GM19395 (cell line): ENCODE measurements at regions not wholly inside any gene's neighbourhood (a gene's known extent, or its start where the extent isn't known, plus 50 kb on each side); places are given as distances from the start of the nearest gene placed in this dataset.

Experiments used
- ATAC-seq: cut with Tn5 transposase; IDR thresholded peaks from one replicate; pipeline ENCODE4 v1.9.1; 2021; ENCODE audit warnings: mild to moderate bottlenecking, moderate library complexity; ENCODE audit not compliant: unreplicated experiment

- no peak for ATAC-seq
Measured at GRCh38 chr20:24761220-24762065, 187.6 kb upstream of the CST7 start.

DNA sequence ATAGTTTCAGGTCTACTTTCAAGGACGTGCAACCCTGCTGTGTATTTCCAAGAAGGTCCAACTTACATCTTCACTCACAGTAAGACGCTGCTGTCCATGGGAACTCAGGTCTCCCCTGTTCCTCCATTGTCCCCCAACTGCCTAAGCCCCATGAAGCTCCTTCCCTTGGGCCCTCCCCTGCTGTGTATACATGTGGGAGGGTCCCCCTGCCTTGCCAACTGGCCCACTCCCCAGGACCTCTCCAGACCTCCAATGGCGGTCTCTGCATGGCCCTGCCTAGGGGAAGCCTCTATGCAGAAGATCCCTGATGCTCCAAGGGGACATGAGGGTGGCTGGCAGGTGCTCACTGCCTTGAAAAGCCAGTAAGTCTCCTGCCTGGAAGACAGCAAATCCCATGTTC, 186.7 kb upstream of the CST7 start:
- no peak for ATAC-seq

- ATAC-seq, result no peak
Measured at GRCh38 chr20:24762791-24763350, 186.2 kb upstream of the CST7 start.

GRCh38 chr20:24763386-24764026, 185.6 kb upstream of the CST7 start:
- no peak for ATAC-seq

GRCh38 chr20:24764027-24764793, 184.9 kb upstream of the CST7 start:
- ATAC-seq, result no peak

- no peak for ATAC-seq
Measured at GRCh38 chr20:24764794-24765202, 184.3 kb upstream of the CST7 start.

DNA sequence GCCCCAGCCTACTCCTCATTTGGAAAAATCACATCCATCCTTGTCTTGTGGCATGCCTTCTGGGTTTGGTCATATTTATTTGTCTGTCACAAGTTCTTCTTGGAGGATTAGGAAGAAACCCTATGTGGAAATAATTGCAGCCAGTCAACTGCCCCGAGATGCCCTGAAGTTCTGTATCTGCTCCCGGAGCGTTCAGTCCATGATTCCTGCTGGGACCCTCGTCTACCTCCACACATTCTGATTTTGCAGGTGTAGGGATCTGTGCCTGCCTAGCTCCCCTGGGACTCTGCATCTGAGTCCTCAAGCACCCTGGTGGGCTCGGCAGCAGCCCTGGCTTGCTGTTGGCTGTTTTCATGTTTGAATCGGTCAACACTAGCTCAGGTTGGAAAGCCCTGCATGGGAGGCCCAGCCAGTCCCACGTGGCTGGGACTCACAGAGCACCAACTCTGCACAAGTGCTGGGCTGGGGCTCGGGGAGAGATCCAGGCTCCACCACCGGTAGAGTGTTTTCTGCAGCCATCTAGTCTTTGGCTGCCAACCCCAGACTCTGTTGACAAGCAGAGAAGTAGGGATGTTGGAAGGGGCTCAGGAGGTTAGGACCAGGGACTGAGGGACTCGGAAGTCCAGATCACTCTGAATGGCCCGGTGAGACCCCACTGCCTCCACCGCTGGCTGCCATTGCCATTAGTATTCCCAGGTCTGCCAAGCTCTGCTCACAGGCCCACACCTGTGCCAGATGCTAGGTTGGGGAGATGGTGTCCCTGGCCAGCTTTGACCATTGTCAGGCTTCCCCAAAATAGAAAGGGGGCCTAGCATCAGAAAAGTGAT, 183.5 kb upstream of the CST7 start:
- ATAC-seq, result no peak

DNA sequence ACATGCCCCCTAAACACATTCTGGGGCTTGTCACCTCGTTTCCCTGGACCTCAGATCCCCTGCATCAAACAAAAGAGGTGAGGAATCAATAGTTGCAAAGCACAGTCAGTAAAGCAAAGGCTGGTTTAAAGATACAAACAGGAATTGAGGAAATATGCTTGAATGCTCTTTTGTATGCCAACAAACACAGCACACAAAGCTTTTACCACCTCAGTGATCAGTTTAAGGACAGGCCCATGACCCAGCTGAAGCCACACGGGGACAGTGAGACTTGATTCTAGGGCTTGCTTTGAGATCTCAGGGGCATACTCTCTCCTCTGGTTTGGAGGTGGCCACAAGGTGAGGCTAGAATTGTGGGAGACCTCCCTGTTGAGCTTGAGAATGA, 182.9 kb upstream of the CST7 start:
- no peak for ATAC-seq

GRCh38 chr20:24766826-24767622, 182.0 kb upstream of the CST7 start:
- no peak for ATAC-seq

DNA sequence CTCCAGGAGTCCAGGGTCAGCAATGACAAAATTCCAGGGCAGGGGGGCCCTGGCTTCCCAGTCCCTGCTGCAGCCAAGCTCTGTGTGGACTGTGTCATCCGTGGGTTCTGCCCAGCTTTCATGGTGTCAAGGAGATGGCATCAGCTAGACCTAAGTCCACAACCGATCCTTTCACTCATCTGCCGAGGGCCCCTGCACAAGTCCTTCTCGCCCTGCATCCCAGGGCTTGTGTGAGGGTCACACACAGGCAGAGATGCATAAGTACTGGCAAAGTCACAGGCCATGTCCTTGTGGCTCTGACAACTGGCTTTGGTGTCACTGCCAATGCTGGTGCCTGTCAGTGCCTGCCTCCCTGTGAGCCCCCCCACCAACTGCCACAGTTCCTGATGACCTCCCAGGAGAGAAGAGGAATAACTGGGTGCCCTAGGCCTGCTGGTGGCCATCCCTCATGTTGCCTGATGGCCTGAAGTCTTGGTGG, 181.4 kb upstream of the CST7 start:
- no peak for ATAC-seq

DNA sequence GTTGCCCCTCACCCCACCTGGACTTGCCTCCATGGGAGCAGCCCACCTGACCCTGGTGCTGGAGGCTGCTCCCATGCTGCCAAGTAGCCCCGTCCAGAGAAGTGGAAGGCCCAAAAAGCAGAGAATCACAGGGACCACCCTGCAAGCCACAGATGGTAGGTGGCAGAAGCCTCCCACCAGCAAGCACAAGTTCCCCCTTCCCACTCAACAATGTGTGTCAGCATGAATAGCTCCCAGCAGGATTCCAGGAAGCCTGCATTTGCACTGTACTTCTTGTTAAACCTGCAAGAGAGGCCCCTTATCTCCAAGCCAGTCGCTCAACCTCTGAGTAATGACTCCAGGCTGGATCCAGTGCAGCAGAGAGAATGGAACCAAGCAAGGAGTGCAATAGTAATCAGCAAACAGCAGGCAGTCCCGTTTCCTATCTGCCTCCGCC, 180.8 kb upstream of the CST7 start:
- ATAC-seq, result no peak

GRCh38 chr20:24768713-24769601, 180.1 kb upstream of the CST7 start:
- no peak for ATAC-seq

- no peak for ATAC-seq
Measured at GRCh38 chr20:24769878-24770627, 179.0 kb upstream of the CST7 start.

GRCh38 chr20:24770628-24771541, 178.2 kb upstream of the CST7 start:
- ATAC-seq, result no peak

- no peak for ATAC-seq
Measured at GRCh38 chr20:24771542-24772061, 177.5 kb upstream of the CST7 start.

DNA sequence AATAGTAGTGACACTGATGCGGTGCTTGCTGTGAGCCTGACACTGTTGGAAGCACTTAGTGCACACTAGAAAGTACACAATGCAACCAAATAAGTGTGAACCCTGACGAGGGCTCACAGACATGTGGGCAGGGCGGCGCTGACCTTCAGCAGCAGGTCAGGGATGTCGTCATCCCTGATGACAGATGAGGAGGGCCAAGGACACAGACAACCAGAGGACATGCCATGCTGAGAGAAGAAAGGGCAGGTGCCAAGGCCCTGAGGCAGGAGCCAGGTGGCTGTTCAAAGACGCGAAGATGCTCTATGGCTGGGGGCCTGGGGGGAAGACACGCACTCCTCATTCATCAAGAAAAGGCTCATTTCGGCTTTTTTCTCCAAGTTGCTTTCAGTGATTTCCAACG, 176.4 kb upstream of the CST7 start:
- ATAC-seq, result no peak

DNA sequence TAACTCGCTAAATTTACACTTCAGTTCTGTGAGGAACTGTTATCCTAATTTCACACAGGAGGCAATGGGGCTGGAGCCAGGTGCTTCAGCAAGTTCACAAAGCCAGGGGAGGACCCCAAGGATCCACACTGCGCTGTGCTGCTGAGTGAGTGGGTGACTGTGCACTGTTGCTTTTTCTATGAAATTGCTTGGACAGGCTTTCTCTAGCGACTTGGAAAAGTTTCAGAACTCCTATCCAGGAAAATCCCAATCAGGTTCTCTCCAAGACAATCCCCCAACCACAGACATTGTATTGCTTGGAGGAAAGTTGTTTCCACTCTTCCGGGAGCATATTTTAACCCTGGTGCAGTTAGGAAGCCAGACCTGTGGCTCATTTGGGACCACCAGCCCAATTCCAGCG, 175.9 kb upstream of the CST7 start:
- no peak for ATAC-seq
